SH-SY5Y (cell line): ENCODE measurements at regions not wholly inside any gene's neighbourhood (a gene's known extent, or its start where the extent isn't known, plus 50 kb on each side); places are given as distances from the start of the nearest gene placed in this dataset.

Experiments
- GATA2 ChIP-seq: IDR thresholded peaks from 2 replicates; pipeline ENCODE4 v1.6.1; 2011; ENCODE audit warnings: mild to moderate bottlenecking, low read depth, low read length
- GATA3 ChIP-seq: IDR thresholded peaks from 2 replicates; pipeline ENCODE4 v1.6.1; 2011; ENCODE audit warnings: low read depth, mild to moderate bottlenecking, low read length, moderate library complexity

DNA sequence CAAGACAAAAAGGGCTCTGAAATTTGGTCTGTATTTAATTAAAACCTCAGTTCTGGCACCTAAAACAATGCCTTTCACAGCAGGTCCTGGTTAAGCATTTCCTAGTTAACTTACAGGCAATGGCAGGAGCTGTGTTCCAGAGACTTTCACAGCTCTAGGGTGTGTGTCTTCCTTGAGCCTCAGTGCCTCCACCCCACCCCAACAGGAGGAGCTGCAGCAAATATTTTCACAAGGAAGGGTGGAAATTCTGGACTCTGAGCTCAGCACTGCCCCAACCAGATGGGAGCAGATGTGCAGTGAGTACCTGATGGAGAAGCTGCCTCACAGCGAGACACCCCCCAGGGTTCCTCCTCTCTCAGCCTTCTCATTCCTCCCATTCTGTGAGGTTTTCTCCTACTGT, 106.3 kb upstream of the SPATA12 start:
- no peak for TF ChIP-seq GATA2
- TF ChIP-seq GATA3, result no peak

DNA sequence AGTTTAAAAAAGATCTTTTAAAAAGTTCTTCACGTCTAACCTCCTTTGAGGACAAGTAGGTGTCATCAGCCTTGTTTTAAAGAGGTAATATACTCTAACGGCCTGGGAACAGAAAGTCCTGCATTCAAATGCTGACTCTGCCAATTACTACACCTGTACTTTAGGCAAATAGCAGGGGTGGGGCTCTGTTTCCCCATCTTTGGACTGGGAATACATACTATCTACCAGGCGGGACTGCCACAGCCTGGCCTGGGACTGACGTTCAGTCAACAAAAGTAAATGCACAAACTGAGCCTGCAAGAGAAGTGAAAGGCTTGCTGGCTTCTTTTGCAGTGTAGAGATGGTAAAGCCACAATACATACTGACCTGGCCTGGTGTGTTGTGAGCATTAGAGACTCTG, 107.6 kb upstream of the SPATA12 start:
- TF ChIP-seq GATA2 (no peak), GATA3 (no peak)

DNA sequence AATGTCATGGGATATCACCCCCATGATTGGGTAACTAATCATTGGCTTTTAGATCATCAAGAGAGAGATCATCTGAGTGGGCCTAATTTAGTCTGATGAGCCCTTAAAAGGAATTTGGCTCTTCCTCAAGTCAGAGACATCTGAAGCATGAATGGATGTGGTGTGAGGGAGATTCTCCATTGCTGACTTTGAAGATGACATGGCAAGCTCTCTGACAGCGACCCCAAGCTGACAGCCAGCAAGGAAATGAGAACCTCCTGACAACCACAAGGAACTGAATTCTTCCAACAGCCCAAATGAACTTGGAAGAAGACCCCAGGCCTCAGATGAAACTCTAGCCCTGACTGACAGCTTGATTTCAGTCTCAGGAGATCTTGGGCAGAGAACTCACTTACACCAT, 108.4 kb upstream of the SPATA12 start:
- TF ChIP-seq GATA2 (no peak), GATA3 (no peak)

DNA sequence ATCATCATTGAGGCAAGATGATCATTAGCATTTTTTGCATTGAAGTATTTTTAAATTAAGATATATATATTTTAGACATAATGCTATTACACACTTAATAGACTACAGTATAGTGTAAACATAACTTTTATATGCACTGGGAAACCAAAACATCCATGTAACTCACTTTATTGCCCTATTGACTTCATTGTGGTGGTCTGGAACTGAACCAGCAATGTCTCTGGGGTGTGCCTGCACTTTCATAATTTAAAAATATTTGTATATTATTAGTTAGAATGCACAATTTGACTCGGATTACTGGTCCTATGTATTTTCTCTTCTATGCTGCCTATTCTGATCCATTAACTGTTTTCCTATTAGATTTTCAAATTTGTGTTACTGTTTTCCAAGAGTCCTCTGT, 109.1 kb upstream of the SPATA12 start:
- TF ChIP-seq GATA3 (no peak), GATA2 (no peak)

DNA sequence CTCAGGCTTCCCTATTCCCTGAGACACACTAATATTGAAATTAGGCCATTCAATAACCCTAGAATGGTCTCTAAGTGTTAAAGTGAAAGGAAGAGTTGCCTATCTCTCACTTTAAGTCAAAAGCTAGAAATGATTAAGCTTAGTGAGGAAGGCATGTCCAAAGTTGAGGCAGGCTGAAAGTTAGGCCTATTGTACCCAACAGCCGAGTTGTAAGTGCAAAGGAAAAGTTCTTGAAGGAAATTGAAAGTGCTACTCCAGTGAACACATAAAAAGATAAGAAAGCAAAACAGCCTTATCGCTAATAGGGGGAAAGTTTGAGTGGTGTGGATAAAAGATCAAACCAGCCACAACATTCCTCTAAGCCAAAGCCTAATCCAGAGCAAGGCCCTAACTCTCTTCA, 117.9 kb upstream of the SPATA12 start:
- no peak for TF ChIP-seq GATA2
- no peak for TF ChIP-seq GATA3

DNA sequence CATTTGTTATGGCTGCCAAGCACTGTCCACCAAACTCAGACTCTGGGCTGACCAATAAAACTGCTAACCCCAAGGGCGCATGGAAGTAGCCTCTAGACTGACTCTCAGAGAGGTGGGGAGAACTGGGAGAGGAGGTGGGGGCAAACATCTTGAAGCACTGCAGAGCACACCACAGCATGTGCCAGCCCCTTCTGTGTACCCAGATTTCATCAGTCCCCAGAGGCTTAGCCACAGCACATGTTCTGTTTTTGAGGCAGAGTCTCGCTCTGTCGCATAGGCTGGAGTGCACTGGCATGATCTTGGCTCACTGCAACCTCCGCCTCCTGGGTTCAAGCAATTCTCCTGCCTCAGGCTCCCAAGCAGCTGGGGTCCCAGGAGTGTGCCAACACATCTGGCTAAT, 119.5 kb upstream of the SPATA12 start:
- TF ChIP-seq GATA3 (no peak), GATA2 (no peak)

DNA sequence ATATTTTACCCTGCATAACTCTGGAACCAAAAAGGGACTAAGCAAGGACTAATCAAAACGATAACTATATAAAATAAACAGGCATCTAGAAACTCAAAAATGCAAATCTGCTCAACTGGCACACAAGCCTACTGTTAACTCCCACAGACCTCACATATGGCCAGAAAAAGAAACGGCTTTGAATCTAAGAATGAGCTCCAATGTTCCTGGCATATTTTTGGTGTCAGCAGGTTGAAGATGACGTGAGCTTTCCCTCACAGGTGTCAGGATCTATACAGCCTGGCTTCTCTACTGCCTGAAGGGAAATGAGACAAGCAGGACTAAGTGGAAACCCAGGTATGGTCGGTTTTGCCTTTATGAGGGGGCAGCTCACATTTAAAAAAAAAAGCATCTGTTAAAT, 120.1 kb upstream of the SPATA12 start:
- TF ChIP-seq GATA2 (no peak), GATA3 (no peak)

DNA sequence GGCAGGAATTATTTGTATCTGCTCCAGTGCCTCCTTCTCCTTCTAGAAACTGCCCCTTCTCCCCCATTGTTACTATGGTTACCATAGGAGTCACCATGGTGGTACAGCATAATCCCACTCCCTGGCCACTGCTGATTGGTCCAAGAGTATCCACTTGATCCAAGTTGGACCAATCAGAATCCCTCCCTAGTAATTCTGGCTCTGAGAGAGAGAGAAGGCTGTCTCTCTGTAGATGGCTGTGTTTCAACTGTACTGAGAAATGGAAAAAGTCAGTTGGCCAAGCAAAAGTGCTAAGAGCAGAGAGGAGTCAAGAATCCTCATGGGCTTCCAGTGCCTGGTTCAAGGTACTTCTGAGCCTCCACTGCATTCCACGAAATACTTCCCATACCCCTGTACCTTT, 120.6 kb upstream of the SPATA12 start:
- TF ChIP-seq GATA2 (no peak), GATA3 (no peak)

DNA sequence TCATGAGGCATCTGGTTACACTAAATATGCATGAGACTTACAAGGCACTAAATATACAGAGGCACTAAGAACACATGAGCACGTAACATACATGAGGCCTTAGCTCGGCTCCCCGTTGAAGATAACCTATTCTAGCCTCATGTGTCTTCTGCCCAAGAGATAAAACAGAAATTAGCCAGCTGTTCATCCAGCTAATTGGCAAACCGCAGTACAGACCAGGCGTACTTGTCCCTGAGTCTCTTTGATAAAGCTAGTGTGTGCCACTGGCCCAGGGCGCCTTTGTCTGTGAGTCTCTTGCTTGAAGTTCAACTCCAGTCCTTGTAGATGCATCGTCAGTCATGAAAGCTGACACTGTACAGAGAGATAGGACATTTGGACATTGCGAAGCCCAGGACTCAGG, 121.9 kb upstream of the SPATA12 start:
- TF ChIP-seq GATA3, result no peak
- TF ChIP-seq GATA2, result no peak

DNA sequence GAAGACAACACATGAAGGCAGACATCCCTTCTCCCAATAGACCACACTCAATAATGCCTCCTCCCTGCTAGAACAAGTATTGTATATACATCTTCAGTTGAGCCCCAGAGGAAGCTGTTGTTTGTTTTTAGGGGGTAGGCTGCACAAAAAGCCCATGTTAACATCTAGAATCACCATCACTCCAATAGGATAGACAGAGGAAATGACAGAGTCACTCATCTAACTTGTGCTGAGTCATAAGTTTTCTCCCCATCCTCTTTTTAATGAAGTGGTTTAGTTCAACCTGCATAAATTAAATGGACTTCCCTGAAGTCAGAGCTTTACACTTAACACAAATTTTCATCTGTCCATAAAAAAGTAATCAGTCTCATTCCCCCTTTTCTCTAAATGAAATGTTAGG, 122.9 kb upstream of the SPATA12 start:
- TF ChIP-seq GATA2 (no peak), GATA3 (no peak)

DNA sequence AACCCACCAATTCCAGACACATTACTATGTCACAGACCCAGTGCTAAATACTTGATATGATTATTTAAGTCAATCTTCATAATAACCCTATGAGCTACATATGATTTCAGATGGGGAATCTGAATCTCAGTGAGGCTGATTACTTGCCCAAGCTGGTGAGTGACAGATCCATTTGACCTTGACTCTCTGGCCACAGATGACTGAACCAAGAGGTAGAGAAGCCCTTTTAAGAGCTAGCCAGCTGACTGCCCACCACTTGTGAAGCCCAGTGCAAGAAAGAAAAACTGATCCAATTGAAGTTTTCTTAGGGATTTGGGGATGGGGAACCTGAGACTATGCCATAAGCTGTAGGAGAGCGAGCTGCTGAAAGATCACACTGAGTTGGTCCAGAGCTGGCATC, 124.7 kb upstream of the SPATA12 start:
- TF ChIP-seq GATA2, result no peak

DNA sequence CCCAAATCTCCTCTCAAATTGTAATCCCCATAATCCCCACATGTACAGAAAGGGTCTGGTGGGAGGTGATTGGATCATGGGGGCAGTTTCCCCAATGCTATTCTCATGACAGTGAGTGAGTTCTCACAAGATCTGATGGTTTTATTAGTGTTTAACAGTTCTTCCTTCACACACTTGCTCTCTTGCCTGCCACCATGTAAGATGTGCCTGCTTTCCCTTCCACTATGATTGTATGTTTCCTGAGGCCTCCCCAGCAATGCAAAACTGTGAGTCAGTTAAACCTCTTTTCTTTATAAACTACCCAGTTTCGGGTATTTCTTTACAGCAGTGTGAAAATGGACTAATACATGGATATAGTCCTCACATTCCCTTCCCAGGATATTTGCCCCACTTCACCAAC, 126.7 kb upstream of the SPATA12 start:
- no peak for TF ChIP-seq GATA3
- TF ChIP-seq GATA2, result no peak

DNA sequence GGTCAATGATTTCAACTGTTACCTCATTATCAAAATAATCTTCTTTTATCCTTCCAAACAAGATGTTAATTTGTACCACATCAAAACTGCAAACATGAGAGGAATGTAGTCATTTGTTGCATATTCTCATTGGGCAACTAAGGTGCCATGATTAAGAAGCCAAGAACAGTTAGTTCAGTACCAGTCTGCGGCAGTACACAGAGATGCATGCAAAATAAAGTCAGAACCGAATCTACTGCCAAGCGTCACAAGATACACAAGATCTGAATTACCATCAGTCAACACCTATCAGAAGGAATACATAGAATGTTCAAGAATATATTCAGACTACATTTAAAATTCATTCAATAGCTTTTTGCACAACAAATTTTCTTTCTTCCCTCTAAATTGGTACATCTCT, 127.6 kb upstream of the SPATA12 start:
- TF ChIP-seq GATA2, result no peak
- no peak for TF ChIP-seq GATA3

DNA sequence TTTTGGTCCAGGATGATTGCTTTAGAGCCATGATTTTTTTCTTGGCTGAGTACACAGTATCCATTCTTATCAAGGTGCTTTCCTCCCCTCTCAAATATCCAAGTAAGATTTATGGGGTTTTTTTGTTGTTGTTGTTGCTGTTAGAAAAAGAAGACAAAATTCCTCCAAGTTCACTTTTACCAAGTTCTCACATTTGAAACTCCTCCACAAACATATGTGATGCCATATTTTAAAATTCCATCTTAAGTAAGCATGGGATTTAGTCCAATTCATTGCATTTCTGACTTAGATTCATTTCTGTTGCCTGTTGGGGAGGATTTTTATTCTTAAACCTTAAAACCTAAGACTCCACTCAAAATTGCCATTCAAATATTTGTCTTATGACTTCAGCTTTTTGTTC, 128.6 kb upstream of the SPATA12 start:
- TF ChIP-seq GATA3, result no peak
- TF ChIP-seq GATA2, result no peak

DNA sequence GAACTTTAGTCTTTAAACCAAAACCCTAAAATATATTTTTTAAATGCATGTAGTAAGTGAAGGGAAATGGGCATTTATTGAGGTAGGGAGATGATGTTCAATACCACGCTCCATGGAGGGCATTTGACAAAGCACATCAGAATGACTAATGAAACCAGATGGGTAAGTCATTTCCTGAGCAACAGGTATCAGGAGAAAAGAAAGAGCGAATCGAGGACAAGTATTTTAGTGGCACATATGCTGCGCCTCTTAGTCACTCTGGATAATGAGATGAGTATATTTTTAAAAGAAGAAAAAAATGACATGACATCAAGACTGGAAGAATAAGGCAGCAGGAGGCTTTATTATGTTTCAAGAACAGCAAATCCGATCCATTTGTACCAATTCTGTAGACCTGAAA, 129.0 kb upstream of the ARHGEF3 start:
- TF ChIP-seq GATA3 (no peak), GATA2 (no peak)

DNA sequence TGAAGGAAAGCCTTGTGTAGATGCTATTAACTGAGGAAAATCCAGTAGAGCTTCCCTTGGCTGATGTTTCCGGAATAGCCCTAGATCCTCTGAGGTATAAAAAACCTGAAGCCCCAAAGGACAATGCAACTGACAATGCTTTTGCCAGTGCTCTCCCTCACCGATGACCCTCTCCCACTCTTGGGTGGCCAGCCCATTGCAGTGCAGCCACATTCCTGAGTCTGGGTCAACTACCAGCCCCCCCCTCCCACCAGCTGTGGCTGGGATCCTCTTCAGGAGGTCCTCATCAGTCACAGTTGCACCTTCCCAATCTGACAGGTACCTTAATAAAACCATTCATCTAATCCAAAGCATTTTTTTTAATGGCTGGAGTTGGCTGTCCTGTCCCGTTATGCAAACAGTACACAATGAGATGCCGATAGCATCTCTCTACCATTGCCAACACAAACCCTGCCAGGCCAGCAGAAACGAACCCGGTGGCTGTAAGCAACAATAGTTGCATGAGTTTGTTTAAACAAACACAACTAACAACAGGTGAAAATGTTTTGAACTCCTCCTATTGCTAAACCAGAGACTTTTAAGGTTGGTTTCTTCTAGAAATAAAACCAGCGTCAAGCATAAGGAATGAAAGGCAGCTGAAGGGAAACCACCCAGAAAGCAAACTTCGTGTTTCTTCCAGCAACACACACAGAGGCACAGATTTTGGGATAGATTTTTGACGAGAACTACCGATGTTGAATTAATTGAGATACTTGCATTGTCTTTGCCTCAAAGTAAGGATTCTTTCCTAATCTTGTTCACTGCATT, 128.3 kb upstream of the ARHGEF3 start:
- TF ChIP-seq GATA3 (no peak), GATA2 (no peak)
